MM.1S (cell line): ENCODE measurements at regions not wholly inside any gene's neighbourhood (a gene's known extent, or its start where the extent isn't known, plus 50 kb on each side); places are given as distances from the start of the nearest gene placed in this dataset.

Source experiments
- CTCF ChIP-seq: fragments of 300-600 bp; sonication (generic); IDR thresholded peaks from 2 replicates; pipeline ENCODE4 v1.5.1; 2016; ENCODE audit warnings: antibody characterized with exemption, low read length, mixed read lengths
- EZH2phosphoT487 ChIP-seq: fragments of 300-600 bp; sonication (generic); IDR thresholded peaks from 2 replicates; pipeline ENCODE4 v1.6.1; 2018; ENCODE audit warnings: antibody characterized with exemption, low read length

GRCh38 chr15:98233873-98234272 lies 273.4 kb downstream of the ARRDC4 start:
- TF ChIP-seq CTCF (no peak), EZH2phosphoT487 (no peak)
